ENCODE measurements at regions not wholly inside any gene's neighbourhood (a gene's known extent, or its start where the extent isn't known, plus 50 kb on each side); places are given as distances from the start of the nearest gene placed in this dataset.

- no peak for DNase-seq (ENCODE audit: low spot score)
These were observed 750.0 kb downstream of the EFNB2 start for GRCh38 chr13:105785436-105785835.

- DNase-seq (ENCODE audit: low spot score), result no peak
These were observed 752.2 kb downstream of the EFNB2 start for GRCh38 chr13:105783261-105783660.

GRCh38 chr13:105778196-105778595, 757.3 kb downstream of the EFNB2 start:
- no peak for DNase-seq (ENCODE audit: low spot score)

- no peak for DNase-seq (ENCODE audit: low spot score)
These were observed 760.6 kb downstream of the EFNB2 start for GRCh38 chr13:105774739-105775460.

GRCh38 chr13:105773863-105774538, 761.5 kb downstream of the EFNB2 start:
- DNase-seq (ENCODE audit: low spot score), result no peak

GRCh38 chr13:105773241-105773640, 762.2 kb downstream of the EFNB2 start:
- DNase-seq (ENCODE audit: low spot score), result no peak

GRCh38 chr13:105764486-105764885, 771.0 kb downstream of the EFNB2 start:
- no peak for DNase-seq (ENCODE audit: low spot score)

- no peak for DNase-seq (ENCODE audit: low spot score)
These were observed 771.6 kb downstream of the EFNB2 start for GRCh38 chr13:105763851-105764250.

GRCh38 chr13:105762096-105762495, 773.4 kb downstream of the EFNB2 start:
- DNase-seq (ENCODE audit: low spot score), result no peak

- no peak for DNase-seq (ENCODE audit: low spot score)
These were observed 776.3 kb downstream of the EFNB2 start for GRCh38 chr13:105758918-105759860.

GRCh38 chr13:105740739-105741138, 794.7 kb downstream of the EFNB2 start:
- DNase-seq (ENCODE audit: low spot score), result no peak

- no peak for DNase-seq (ENCODE audit: low spot score)
These were observed 797.8 kb downstream of the EFNB2 start for GRCh38 chr13:105737688-105738087.

GRCh38 chr13:105735281-105735680, 800.2 kb downstream of the EFNB2 start:
- no peak for DNase-seq (ENCODE audit: low spot score)

GRCh38 chr13:105732806-105733529, 802.5 kb downstream of the EFNB2 start:
- no peak for DNase-seq (ENCODE audit: low spot score)

GRCh38 chr13:105725887-105726286, 809.6 kb downstream of the EFNB2 start:
- DNase-seq (ENCODE audit: low spot score), result no peak

- no peak for DNase-seq (ENCODE audit: low spot score)
These were observed 814.4 kb downstream of the EFNB2 start for GRCh38 chr13:105721016-105721415.

GRCh38 chr13:105719859-105720258, 815.6 kb downstream of the EFNB2 start:
- DNase-seq (ENCODE audit: low spot score), result no peak

- no peak for DNase-seq (ENCODE audit: low spot score)
These were observed 826.3 kb downstream of the EFNB2 start for GRCh38 chr13:105709181-105709580.

- DNase-seq (ENCODE audit: low spot score), result no peak
These were observed 831.6 kb downstream of the EFNB2 start for GRCh38 chr13:105703843-105704242.

GRCh38 chr13:105702441-105702840, 833.0 kb downstream of the EFNB2 start:
- DNase-seq (ENCODE audit: low spot score), result no peak

GRCh38 chr13:105692769-105693168, 842.7 kb downstream of the EFNB2 start:
- no peak for DNase-seq (ENCODE audit: low spot score)

- DNase-seq (ENCODE audit: low spot score), result no peak
These were observed 851.2 kb downstream of the EFNB2 start for GRCh38 chr13:105684216-105684615.
